Stimulated activated CD4-positive, alpha-beta T cell treated with anti-CD3 and anti-CD28 coated beads, Interleukin-12 subunit alpha, Interleukin-12 subunit beta, amount 100 ng/mL, for 48 hours (primary cell): ENCODE measurements at regions not wholly inside any gene's neighbourhood (a gene's known extent, or its start where the extent isn't known, plus 50 kb on each side); places are given as distances from the start of the nearest gene placed in this dataset.

ENCODE experiments used
- DNase-seq, 3 donors: peaks; one replicate each; pipeline ENCODE4 v3.0.0-alpha.2; 2020; ENCODE audit warnings: low read depth in 2 of 3, low spot score in 1 of 3

DNA sequence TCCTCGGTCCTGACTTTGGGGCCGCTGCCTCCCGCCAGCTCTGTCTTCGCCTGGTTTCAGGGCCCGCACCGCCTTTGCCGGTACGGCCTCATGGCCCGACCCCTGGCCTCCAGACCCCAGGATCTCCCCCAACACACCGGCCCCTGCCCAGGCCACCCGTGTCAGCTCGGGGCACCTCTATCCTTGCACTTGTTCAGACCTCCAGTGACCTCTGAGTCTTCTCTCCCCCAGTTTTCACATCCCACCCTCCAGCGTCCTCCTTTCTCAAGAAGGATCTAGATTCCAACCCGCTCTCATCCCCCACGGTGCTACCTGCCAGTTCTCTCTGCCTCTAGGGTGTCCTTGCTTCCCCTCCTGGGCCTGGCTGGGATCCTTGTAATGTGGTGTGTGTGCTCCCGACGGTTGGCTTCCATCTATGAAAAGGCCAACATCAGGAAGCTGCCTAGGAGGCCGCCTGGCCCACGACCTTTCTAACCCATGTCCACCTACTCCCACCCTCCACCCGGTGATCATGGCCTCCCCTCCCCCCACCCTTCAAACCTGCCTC, 61.1 kb downstream of the SPATA31C2 start:
- no peak for DNase-seq

DNA sequence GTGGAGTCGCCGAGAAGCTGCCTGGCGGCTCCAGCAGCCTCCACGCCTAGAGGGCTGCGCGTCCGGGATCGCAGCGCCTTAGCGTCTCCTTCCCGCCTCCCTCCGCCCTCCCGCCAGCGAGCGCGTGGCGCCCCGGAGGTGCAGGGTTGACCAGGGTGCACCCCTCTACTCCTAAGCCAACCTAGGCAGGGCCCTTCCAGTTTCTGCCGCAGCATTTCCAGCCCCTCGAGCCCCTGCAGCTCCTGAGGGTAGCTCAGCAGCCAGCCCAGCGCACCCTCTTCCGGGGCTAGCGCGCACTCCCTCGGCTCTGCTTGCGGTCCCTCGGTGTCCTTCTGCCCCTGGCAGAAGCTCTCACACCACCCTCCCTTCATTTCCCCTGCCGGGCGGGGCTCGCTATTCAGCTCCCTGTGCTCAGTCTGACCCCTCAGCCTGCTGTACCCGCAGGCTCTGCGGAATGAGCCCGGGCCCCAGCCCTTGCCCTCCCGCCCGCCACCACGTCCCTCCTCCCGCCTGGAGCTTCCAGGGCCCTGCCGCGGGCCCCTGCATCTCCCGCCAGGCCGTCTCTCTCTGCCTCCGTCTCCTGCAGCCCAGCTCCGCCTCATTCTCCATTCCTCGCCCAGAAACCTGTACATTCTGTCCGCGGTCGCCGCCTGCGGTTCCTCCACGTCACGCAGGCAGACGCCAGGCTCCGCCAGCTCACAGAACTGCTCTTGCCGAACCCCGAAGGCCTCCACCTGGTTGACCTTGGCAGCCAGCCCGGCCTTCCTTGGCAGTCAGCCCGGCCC, 61.8 kb downstream of the SPATA31C2 start:
- DNase-seq: peak; percentile 14 to 32 (median 28)

DNA sequence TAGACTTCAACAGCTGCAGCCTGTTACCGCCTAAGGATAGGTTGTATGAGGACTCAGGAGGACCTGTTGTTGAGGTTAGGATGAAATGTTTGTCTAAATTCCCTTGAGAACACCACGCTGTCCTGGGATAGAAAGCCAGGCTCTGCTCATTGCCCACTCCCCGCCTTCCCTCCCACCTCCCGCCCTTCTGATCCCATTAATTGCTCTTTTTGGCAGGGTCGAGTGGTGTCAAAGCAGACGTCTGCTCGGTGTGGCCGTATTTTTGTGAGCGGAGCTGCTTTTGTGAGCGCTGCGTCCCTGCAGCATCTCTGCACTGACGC, 62.3 kb downstream of the SPATA31C2 start:
- DNase-seq: no peak

DNA sequence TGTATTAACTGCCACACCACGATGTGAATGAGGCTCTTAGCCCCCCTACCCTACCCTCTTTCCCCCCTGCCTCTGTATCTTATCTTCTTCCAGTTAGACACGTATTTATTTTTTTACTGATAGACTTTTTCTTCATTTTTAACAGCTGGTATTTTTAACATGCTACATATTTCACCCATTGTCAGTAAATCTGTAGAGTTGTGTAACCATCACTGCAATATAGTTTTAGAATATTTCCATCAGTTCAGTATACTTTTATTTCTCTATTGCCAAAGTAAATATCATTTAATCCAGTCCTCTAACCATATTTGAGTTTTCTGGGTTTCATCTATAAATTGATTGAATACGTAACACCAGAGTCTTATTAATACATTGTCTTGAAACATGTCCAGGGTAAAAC, 62.8 kb downstream of the SPATA31C2 start:
- DNase-seq: no peak

DNA sequence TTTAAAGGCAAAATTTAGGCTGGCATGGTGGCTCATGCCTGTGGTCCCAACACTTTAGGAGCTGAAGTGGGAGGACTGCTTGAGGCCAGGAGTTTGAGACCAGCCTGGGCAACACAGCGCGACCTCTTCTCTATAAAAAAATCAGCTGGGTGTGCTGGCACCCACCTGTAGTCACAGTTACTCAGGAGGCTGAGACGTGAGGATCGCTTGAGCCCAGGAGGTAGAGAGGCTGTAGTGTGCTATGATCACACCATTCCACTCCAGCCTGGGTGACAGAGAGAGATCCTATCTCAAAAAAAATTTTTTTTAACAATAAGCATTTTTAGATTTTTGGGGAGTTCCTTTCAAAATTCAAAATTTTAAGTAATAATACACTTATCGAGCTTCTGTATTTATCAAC, 63.3 kb downstream of the SPATA31C2 start:
- DNase-seq: no peak

DNA sequence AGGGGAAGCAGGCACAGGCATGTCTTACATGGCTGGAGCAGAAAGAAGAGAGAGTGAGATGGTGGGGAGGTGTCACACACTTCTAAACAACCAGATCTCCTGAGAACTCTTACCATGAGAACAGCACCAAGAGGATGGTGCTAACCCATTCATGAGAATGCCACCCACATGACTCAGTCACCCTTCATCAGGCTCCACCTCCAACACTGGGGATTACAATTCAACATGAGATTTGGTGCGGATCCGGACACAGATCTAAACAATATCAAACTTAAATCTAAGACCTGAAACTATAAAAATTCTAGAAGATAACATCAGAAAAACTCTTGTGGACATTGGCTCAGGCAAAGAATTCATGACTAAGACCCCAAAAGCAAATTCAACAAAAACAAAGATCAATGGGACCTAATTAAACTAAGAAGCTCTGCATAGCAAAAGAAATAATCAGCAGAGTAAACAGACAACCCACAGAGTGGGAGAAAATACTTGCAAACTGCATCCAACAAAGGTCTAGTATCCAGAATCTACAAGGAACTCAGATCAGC, 65.4 kb downstream of the SPATA31C2 start:
- no peak for DNase-seq

DNA sequence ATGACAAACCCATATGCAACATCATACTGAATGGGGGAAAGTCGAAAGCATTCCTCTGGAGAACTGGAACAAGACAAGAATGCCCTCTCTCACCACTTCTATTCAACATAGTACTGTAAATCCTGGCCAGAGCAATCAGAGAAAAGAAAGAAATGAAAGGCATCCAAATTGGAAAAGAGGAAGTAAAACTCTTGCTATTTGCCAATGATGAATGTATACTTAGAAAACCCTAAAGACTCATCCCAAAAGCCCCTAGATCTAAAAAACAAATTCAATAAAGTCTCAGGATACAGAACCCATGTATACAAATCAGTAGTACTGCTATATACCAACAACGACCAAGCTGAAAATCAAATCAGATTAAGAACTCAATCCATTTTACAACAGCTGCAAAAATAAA, 66.9 kb downstream of the SPATA31C2 start:
- no peak for DNase-seq

DNA sequence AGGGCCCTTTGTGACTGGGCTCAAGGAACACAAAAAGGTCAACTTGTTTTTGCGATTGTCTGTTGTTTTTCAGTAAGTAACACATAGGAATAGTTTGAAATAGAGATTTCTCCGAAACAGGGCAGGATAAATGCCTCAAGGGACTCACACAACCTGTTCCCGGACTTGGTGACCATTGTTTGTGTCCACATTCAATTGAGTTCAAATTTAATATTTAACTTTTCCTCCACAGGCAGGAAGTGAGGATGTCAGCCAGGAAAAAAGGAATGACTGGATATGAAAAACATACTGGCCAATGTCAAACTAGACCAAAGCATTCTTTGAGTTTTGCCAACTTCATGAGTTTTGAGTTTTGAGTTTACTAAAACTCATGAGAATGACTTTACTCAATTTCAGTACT, 72.7 kb downstream of the SPATA31C2 start:
- no peak for DNase-seq

DNA sequence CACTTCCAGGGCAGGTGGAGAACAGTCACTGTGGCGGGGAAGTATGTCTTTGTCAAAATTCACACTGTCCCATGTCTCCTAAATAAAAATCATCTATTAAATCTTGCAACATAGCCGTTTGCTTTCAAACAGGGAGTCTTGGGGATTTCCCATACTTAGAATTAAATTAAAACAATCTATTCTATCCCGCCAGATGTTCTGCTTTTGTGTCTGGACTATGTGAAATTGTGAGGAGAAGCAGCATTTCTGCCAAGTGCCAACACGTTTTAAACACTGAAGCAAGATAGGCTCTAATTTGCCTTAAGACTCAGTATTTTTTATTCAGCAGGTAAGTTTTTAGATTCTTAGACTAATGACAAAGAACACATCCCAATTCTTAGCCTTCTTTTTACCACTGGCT, 73.7 kb downstream of the SPATA31C2 start:
- DNase-seq: no peak

DNA sequence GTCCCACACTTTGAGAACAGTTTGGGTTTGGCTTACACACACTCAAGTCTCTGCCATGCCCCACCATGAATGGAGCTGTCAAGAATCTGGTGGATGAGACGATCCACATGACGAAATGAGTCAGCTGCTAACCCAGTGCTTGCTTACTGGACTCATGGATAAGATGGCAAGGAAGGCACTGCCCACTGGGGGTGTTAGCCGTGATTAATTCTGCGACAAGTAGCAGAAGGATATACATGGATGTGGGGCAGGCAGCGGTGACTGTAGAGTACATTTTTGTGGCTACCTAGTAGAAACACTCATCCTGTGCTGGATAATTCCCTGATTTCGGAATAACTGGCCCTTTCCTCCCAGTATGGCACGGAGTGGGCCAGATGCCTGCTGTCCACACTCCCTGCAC, 77.5 kb downstream of the SPATA31C2 start:
- no peak for DNase-seq

DNA sequence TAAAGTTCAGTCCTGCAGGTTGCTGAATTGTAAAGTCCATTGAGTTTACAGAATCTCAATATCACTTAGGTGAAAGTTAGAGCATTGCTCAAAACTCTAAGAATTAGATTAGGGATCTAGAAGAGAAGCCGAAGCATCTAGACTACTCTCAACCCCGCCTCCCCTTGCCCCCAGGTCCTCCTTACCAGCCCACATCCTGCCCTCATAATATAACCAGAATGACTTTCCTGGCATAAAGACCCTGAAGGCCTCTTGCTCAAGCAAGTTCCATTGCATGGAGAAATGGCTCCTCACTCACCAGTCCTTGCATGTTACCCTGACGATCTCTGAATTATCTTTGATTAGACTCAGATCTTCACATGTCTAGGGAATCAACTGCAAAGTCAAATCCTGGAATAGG, 78.8 kb downstream of the SPATA31C2 start:
- no peak for DNase-seq

DNA sequence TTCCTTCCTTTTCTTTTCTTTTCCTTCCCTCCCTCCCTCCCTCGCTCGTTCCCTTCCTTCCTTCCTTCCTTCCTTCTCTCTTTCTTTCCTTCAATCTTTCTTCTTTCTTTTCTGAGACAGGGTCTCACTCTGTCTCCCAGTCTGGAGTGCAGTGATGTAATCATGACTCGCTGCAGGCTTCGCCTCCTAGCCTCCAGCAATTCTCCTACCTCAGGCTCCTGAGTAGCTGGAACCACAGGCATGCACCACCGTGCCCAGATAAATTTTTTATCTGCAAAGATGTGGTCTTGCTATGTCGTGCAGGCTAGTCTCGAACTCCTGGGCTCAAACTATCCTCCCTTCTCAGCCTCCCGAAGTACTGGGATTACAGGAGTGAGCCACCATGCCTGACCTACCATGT, 81.4 kb downstream of the SPATA31C2 start:
- no peak for DNase-seq

DNA sequence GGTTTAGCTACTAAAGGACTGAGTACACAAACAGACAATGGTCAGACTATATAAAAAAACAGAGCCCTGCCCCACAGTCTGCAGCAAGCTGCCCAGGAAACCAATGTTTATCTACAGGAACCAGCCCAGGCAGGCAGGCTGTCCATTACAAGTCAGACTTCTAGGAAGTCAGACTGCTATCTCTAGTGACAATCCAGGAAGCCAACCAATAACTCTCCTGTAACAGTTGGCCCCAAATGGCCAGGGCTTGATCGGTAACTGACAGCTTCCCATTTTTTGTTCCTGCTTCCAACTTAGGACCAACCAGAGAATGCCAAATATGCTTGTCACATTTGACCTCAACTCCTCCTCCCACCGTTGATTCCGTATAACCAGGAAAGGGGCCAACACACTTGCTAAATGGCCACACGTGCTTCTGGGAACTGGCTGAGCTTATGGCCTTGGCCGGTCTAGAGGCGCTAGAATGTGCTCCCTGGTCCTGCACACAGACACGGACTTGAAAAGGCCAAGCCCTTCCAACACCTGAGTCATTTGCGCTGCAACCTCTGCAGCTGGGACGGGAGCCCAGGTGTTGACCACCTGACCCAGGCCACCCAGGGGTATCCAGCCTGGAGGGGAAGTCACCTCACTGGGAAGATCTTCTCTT, 79.6 kb upstream of the CDK20 start:
- no peak for DNase-seq

DNA sequence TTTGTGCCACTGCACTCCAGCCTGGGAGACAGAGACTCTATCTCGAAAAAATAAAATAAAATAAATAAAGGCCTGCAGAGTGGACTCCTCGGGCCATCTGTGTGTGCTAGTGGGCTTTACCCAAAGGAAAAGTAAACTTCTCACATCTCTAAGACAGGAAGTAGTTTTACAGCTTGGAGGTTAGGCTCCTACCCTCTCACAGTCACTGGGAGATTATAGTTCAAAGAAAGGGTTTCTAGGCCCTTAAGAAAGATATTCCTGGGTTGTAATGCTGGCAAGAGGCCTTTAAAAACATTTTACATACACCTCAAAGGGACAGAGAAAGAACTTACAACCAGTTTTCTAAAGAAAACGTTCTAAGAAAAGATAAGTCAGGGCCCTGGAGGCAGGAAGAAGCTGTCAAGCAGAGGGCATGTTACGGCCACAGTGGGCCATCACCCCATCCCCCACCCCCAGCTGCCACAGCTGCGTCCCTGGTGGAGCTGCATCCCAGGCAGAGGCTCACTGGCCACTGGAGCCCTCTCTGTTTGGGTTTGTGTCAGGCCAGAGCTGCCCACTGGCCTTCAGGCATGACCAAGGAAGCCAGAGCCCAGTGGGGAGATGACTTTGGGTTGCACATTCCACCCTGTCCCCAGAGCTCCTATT, 78.1 kb upstream of the CDK20 start:
- DNase-seq: no peak

DNA sequence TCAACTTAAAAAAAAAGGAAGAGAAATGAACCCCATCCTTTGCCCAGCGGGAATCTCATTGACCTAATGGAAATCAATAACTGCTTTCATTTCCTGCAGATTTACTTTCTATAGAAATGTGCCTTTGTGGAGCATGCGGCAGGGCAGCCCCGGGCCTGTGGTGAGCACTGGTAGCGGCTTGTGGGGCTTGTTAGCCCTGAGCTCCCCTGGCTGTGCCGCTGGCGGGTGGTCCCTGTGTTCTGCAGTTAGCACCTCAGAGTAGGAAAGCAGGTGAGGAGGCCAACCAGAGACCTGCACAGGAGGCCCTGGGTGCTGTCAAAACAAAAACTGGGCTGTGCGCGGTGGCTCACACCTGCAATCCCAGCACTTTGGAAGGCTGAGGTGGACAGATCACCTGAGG, 76.8 kb upstream of the CDK20 start:
- no peak for DNase-seq

DNA sequence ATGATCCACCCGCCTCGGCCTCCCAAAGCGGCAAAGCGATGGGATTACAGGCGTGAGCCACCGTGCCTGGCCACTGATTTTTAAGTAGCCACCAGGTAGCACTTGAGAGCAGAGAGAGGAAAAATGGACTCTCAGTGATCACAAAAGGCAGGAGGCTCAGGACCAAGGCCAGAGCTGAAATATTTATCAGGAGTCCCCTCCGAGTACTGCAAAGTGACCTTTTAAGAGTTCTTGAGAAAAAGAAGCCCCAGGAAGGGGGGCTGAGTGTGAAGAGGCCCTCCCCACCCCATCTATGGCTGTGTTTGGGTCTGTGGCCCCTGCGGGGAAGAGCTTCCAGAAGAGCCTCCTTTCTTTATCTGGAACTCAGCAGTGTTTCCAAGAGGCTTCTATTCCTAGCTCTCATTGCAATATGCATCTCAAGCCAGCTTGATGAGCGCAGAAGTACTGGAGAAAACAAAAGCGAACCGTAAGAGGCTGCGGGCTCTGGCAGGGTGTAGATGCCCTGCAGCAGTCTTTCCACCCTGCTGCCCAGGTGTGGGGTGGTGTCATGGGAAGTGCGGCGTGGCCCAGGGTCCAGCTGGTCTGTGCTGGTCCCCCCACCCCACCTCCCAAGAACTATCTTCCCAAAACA, 75.5 kb upstream of the CDK20 start:
- DNase-seq: no peak

DNA sequence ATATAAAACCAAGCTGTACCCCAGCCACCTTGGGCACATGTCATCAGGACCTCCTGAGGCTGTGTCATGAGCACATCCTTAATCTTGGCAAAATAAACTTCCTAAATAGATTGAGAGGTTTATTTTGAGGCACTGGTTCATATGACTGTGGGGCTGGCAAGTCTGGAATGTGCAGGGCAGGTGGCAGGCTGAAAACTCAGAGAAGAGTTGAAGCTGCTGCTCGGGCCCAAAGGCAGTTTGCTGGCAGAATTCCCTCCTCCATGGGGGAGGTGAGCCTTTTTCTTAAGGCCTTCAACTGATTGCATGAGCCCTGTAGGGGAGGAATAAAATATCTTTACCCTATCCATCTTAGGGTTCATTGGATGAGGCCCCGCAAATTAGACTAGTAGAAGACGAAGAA, 72.2 kb upstream of the CDK20 start:
- no peak for DNase-seq

DNA sequence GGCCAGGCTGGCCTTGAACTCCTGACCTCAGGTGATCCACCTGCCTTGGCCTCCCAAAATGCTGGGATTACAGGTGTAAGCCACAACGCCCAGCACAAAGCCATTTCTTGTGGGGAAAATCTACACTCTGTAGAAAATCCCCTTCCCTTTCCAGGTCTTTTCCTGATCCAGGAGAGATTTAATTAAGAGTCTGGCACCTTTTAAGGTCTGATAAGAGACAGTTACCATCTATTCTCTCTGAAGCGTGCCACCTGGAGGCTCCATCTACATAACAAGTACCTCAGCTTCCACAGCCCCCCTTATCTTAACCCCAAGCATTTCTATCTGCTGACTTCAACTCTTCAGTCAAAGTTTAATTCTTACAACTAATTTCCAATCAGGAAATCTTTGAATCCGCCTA, 71.4 kb upstream of the CDK20 start:
- no peak for DNase-seq

DNA sequence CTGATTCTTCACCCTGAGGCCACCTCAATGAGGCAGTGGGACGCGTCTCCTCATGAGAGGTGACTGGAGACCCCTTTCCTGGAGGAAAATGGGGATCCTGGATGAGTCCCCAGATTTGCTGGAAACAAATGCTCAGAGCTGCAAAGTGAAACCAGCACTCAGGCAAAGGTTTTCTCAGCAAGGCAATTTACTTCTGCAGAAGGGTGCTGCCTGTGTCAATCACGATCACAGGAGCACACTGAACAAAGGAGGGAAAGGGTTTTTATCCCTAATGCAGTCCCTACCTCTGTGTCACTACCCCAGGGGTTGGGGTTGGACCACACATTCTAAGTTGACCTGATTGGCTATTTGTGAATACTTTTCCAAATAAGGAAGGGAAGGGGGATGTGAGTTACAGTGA, 69.9 kb upstream of the CDK20 start:
- DNase-seq: no peak

DNA sequence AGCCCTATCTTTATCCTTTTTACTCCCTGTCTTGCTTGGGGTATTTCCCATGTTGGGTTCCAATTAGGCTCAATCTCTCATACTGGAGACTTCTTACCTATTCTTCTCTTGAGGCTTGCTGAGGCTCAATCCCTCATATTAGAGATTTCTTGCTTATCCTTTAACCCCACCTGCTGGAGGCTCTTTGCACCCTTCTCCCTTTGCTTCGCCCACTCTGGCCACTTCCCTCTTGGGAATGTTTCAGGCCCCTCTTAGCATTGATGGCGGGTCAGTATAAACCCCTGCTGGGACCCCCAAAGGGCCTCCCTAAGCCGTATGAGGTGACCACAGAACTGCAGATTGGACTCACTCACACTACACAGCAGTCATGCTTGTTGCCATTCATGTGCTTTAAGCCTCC, 69.3 kb upstream of the CDK20 start:
- DNase-seq: no peak

DNA sequence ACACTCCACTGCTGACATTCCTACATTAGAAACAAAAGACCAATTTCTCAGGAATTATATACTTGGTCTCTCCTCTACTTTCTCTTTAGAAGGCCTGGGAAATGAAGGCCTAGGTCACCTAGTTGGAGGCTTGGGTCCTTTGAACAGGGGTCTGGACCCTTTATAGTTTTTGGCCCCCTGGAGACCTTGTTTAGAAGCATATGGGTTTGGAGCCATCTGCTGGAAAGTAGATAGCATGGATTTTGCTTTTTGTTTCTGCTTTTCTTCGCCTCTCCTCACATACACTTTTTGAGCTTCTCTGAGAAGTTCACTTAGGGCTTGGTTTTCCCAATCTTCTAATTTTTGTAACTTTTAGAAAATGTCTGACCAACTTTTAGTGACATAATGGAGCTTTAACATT, 67.1 kb upstream of the CDK20 start:
- no peak for DNase-seq
